Right atrium auricular region (tissue), 2 donors: ENCODE measurements at regions not wholly inside any gene's neighbourhood (a gene's known extent, or its start where the extent isn't known, plus 50 kb on each side); places are given as distances from the start of the nearest gene placed in this dataset.

Experiments
- DNase-seq: peaks from one replicate; pipeline ENCODE4 v3.0.0-alpha.2; 2019; ENCODE audit warnings: low spot score
- H3K27ac ChIP-seq, 2 donors: fragments of 200-600 bp; sonication (generic); 1 replicate in 1 of 2; 2 replicates in 1 of 2; pipeline ENCODE4 v1.5.1; 2016 to 2019
- H3K27me3 ChIP-seq, 2 donors: fragments of 200-600 bp; sonication (generic); one replicate each; pipeline versions ENCODE4 v1.5.1 to v1.6.0; 2017 to 2019
- H3K36me3 ChIP-seq: fragments of 200-600 bp; sonication (generic); one replicate; pipeline ENCODE4 v1.5.1; 2016
- H3K4me1 ChIP-seq, 2 donors: fragments of 200-600 bp; sonication (generic); one replicate each; pipeline versions ENCODE4 v1.5.1 to v1.6.0; 2017 to 2019
- H3K4me3 ChIP-seq, 2 donors: fragments of 200-600 bp; sonication (generic); 1 replicate in 1 of 2; 2 replicates in 1 of 2; pipeline ENCODE4 v1.5.1; 2017 to 2019; ENCODE audit warnings: mild to moderate bottlenecking in 1 of 2, moderate library complexity in 1 of 2
- H3K9me3 ChIP-seq, 2 donors: fragments of 200-600 bp; sonication (generic); one replicate each; pipeline ENCODE4 v1.5.1; 2019
- TF ChIP-seq, protein P1 (sequence below), 2 donors: fragments of 200-600 bp; sonication (generic); IDR thresholded peaks; one replicate each; pipeline ENCODE4 v1.5.1; 2019; ENCODE audit warnings: antibody characterized with exemption in 2 of 2

GRCh38 chr4:11013094-11013664 is 328.6 kb upstream of the CLNK start:
- Histone ChIP-seq H3K36me3 (no peaks in the 10 kb centered on the region), H3K27me3 (no peaks in the 10 kb centered on the region), H3K9me3 (peaks cover 0 to 8% of the 10 kb centered on the region in 2 donors), H3K4me1 (no peaks in the 10 kb centered on the region), H3K4me3 (no peak overlapping the region), H3K27ac (no peak overlapping the region)
- TF ChIP-seq, protein P1, sequence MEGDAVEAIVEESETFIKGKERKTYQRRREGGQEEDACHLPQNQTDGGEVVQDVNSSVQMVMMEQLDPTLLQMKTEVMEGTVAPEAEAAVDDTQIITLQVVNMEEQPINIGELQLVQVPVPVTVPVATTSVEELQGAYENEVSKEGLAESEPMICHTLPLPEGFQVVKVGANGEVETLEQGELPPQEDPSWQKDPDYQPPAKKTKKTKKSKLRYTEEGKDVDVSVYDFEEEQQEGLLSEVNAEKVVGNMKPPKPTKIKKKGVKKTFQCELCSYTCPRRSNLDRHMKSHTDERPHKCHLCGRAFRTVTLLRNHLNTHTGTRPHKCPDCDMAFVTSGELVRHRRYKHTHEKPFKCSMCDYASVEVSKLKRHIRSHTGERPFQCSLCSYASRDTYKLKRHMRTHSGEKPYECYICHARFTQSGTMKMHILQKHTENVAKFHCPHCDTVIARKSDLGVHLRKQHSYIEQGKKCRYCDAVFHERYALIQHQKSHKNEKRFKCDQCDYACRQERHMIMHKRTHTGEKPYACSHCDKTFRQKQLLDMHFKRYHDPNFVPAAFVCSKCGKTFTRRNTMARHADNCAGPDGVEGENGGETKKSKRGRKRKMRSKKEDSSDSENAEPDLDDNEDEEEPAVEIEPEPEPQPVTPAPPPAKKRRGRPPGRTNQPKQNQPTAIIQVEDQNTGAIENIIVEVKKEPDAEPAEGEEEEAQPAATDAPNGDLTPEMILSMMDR (IDR thresholded peaks at IDR 0.05): no peak
- DNase-seq: no peak

- H3K27me3 ChIP-seq: no peaks in the 10 kb centered on the region
- H3K36me3 ChIP-seq: no peaks in the 10 kb centered on the region
- peaks cover 0 to 8% of the 10 kb centered on the region in 2 donors for H3K9me3 ChIP-seq
- H3K4me1 ChIP-seq: no peaks in the 10 kb centered on the region
- DNase-seq: no peak
- H3K27ac ChIP-seq: no peak overlapping the region
- TF ChIP-seq, protein P1 (IDR thresholded peaks at IDR 0.05): no peak
- no peak overlapping the region for H3K4me3 ChIP-seq
These were observed 326.7 kb upstream of the CLNK start for GRCh38 chr4:11011249-11011648.

DNA sequence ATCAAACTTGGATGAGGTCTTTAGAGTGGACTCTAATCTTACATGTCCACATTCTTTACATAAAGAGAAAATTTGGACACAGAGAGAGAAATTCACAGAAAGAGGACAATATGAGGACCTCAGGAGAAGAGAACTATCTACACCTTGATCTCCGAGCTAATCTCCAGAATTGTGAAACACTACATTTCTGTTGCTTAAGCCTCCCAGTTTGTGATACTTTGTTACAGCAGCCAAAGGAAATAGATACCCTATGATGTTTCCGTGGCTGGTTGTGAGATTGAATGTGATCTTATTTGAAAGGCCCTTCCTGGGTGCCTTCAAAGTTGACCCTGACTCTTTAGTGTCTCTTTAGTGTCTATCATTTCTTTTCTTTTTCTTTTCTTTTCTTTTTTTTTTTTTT is 326.1 kb upstream of the CLNK start:
- Histone ChIP-seq H3K27me3 (no peaks in the 10 kb centered on the region), H3K27ac (no peak overlapping the region), H3K36me3 (no peaks in the 10 kb centered on the region), H3K9me3 (peaks cover 0 to 8% of the 10 kb centered on the region in 2 donors), H3K4me3 (no peak overlapping the region), H3K4me1 (no peaks in the 10 kb centered on the region)
- TF ChIP-seq, protein P1 (IDR thresholded peaks at IDR 0.05): no peak
- no peak for DNase-seq

DNA sequence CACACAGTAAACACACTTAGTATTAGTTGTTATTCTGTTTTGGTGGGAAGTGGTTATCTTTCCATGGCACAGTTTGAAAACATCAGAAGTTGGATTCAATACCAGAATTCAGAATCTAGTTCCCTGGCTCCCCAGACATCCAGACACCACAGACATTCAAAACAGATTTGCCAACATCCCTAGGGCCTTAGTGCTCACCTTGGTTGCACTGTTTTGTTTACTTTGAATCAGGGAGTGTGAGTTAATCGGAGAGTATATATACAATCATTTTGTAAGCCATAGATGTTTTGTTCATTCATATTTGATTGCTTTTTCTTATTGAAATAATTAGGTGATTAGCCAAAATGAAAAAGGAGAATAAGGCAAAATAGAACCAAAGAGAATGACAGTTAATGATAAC is 324.7 kb upstream of the CLNK start:
- H3K9me3 ChIP-seq: peaks cover 0 to 8% of the 10 kb centered on the region in 2 donors
- no peak overlapping the region for H3K4me3 ChIP-seq
- no peaks in the 10 kb centered on the region for H3K4me1 ChIP-seq
- DNase-seq: no peak
- no peak overlapping the region for H3K27ac ChIP-seq
- no peaks in the 10 kb centered on the region for H3K36me3 ChIP-seq
- no peaks in the 10 kb centered on the region for H3K27me3 ChIP-seq
- TF ChIP-seq, protein P1 (IDR thresholded peaks at IDR 0.05): no peak

GRCh38 chr4:11005300-11005699 is 320.7 kb upstream of the CLNK start:
- H3K4me3 ChIP-seq: no peak overlapping the region
- no peaks in the 10 kb centered on the region for H3K36me3 ChIP-seq
- TF ChIP-seq, protein P1 (IDR thresholded peaks at IDR 0.05): no peak
- peaks cover 0 to 8% of the 10 kb centered on the region in 2 donors for H3K9me3 ChIP-seq
- DNase-seq: no peak
- H3K27ac ChIP-seq: no peak overlapping the region
- no peaks in the 10 kb centered on the region for H3K27me3 ChIP-seq
- no peaks in the 10 kb centered on the region for H3K4me1 ChIP-seq

DNA sequence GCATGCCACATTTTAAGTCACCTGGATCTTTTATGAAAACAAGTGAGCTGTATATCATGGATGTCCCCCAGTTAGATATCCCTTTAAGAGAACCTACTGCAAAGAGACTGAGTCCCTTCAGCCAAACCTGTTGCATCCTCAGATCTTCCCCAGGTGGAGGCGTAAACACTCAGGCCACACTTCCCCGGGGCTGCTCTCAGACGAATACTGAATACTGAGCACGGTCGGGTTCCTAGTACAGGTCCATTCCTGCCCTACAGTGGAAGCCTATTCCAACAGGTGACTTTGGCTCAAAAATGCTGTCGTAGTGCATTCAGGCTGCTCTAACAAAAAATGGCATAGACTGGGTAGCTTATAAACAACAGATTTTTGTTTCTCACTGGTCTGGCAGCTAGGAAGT is 320.2 kb upstream of the CLNK start:
- H3K9me3 ChIP-seq: peaks cover 0 to 8% of the 10 kb centered on the region in 2 donors
- TF ChIP-seq, protein P1 (IDR thresholded peaks at IDR 0.05): no peak
- no peaks in the 10 kb centered on the region for H3K27me3 ChIP-seq
- DNase-seq: no peak
- H3K4me3 ChIP-seq: no peak overlapping the region
- H3K27ac ChIP-seq: no peak overlapping the region
- H3K36me3 ChIP-seq: no peaks in the 10 kb centered on the region
- no peaks in the 10 kb centered on the region for H3K4me1 ChIP-seq
